Stimulated activated naive CD8-positive, alpha-beta T cell treated with anti-CD3 and anti-CD28 coated beads, Interleukin-15, amount 100 ng/mL, for 72 hours (primary cell): ENCODE measurements at regions not wholly inside any gene's neighbourhood (a gene's known extent, or its start where the extent isn't known, plus 50 kb on each side); places are given as distances from the start of the nearest gene placed in this dataset.

Experiments used
- ATAC-seq: fragments of 150-1000 bp; cut with Tn5 transposase; 2 replicates; pipeline ENCODE4 v1.10.0; 2021; ENCODE audit warnings: mild to moderate bottlenecking, moderate library complexity
- DNase-seq, 2 donors: peaks; one replicate each; pipeline ENCODE4 v3.0.0; 2021 to 2022
- H3K27ac Mint-ChIP-seq, 2 donors: one replicate each; pipeline ENCODE4 v1.8.0; 2022; ENCODE audit warnings: mild to moderate bottlenecking in 2 of 2, mixed read lengths in 2 of 2, moderate library complexity in 2 of 2
- H3K27me3 Mint-ChIP-seq: one replicate; pipeline ENCODE4 v1.8.0; 2022; ENCODE audit warnings: mixed read lengths
- H3K4me1 Mint-ChIP-seq: one replicate; pipeline ENCODE4 v1.8.0; 2022; ENCODE audit warnings: mild to moderate bottlenecking, mixed read lengths
- H3K4me3 Mint-ChIP-seq, 2 donors: one replicate each; pipeline ENCODE4 v1.8.0; 2022; ENCODE audit warnings: mild to moderate bottlenecking in 2 of 2, mixed read lengths in 2 of 2, moderate library complexity in 1 of 2
- H3K9me3 Mint-ChIP-seq, 2 donors: one replicate each; pipeline ENCODE4 v1.8.0; 2022; ENCODE audit warnings: mixed read lengths in 2 of 2

DNA sequence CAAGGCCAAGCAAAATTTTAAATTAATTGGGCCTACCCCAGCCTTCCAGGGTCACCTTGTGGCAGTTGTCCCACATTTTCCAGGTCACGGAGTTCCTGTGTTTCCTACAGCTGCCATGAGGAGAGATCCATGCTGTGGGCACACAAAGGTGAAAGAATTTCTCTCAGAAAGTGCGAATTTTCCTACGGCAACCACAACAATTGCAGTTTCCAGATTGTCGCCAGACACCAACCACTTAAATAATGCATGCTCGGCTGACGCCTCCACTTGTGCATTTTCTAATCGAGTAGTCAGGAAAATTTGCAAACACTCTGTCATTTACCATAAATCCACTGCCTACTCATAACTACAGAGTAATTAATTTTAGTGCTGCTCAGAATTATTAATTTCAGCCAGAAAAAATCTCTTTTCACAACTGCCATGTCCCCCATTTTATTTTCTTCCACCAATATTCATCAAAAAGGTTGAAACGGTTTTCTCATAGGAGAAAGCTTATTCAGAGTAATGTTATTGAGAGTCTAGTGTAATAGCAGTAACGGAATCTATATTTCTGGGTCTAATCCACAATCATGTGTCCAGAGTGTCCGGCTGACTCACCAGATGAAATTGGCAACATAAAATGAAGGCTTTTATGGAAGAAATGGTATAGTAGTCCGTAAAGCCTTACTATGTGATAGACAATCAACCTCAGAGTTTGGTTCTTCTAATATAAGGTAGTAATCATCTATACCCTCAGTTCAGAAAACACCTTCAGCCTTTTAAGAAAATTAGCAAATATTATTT lies 389.8 kb downstream of the NR2F1-AS1 start:
- DNase-seq = no peak
- H3K27me3 Mint-ChIP-seq = no peaks in the 10 kb centered on the region
- H3K9me3 Mint-ChIP-seq = no peaks in the 10 kb centered on the region
- H3K27ac Mint-ChIP-seq = no peak overlapping the region
- no peak for ATAC-seq
- no peak overlapping the region for H3K4me3 Mint-ChIP-seq
- H3K4me1 Mint-ChIP-seq = no peaks in the 10 kb centered on the region

- Mint-ChIP-seq H3K9me3 (no peaks in the 10 kb centered on the region), H3K4me1 (no peaks in the 10 kb centered on the region), H3K27me3 (no peaks in the 10 kb centered on the region), H3K27ac (no peak overlapping the region), H3K4me3 (no peak overlapping the region)
- DNase-seq (no peak), ATAC-seq (no peak)
Observed at GRCh38 chr5:93189707-93190120, 391.3 kb downstream of the NR2F1-AS1 start.

DNA sequence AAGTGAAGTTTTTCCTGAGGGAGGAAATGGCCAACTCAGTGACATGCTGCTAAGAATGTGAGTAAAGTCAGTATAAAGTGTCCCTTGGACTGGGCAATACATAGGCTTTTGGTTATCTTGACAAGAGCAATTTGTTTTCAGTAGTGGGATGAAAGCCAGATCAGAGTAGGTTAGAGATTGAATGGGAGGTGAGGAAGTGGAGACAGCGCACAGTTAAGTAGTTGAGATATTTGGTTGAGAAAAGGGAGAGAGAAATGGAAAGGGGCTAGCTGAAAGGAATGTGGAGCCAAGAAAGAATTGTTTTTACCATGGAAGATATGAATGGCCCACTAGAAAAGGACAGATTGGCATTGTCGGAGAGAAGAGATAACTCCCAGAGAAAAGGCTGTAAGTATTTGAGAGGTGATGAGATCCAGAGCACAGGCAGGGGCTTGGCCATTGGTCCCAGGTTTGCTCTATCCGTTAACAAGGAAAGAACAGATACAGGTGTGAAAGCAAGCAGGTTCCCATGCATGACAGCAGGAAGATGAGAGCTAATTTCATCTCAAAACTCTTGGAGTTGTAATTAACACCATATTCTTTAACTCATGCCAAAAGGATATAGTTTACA lies 392.0 kb downstream of the NR2F1-AS1 start:
- Mint-ChIP-seq H3K27me3 (no peaks in the 10 kb centered on the region), H3K4me3 (no peak overlapping the region), H3K27ac (no peak overlapping the region), H3K4me1 (no peaks in the 10 kb centered on the region), H3K9me3 (no peaks in the 10 kb centered on the region)
- DNase-seq (no peak), ATAC-seq (no peak)

DNA sequence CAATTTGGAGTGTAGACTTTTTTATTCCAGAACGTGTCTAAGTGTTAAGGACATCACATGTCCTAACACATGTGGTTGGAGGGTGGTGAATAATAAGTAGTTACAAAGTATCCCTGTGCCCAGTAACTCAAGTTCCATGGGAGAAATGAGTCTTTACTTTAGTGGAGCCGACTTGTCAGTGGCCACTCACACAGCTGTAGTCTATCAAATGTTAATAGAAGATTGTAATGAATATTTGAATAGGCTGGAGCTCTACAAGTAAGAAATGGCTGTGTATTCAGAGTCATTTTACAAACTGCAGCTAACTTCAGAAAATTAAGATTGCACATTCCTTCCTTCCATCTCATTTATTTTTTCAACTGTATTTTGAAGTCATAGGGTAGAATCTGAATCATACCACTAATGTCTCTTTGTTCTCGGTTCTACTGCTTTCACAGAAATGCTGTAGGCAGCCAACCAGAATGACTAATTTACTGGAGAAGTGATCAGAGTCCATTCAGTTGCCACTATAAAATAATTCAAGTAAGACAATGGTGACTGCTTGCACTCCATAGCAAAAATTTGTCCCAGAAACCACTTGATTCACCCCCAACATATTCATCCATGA lies 394.8 kb downstream of the NR2F1-AS1 start:
- ATAC-seq (no peak), DNase-seq (no peak)
- no peak overlapping the region for H3K4me3 Mint-ChIP-seq
- H3K9me3 Mint-ChIP-seq = no peaks in the 10 kb centered on the region
- no peaks in the 10 kb centered on the region for H3K27me3 Mint-ChIP-seq
- H3K27ac Mint-ChIP-seq = no peak overlapping the region
- no peaks in the 10 kb centered on the region for H3K4me1 Mint-ChIP-seq

GRCh38 chr5:93184041-93184440 lies 397.0 kb downstream of the NR2F1-AS1 start:
- DNase-seq (no peak), ATAC-seq (no peak)
- H3K4me1 Mint-ChIP-seq = no peaks in the 10 kb centered on the region
- H3K27ac Mint-ChIP-seq = no peak overlapping the region
- H3K9me3 Mint-ChIP-seq = no peaks in the 10 kb centered on the region
- H3K4me3 Mint-ChIP-seq = no peak overlapping the region
- no peaks in the 10 kb centered on the region for H3K27me3 Mint-ChIP-seq

GRCh38 chr5:93179466-93179865 lies 401.6 kb downstream of the NR2F1-AS1 start:
- no peaks in the 10 kb centered on the region for H3K27me3 Mint-ChIP-seq
- no peak overlapping the region for H3K27ac Mint-ChIP-seq
- peaks cover 0 to 6% of the 10 kb centered on the region in 2 donors for H3K9me3 Mint-ChIP-seq
- DNase-seq = no peak
- H3K4me1 Mint-ChIP-seq = no peaks in the 10 kb centered on the region
- no peak for ATAC-seq
- no peak overlapping the region for H3K4me3 Mint-ChIP-seq

- Mint-ChIP-seq H3K4me3 (no peak overlapping the region), H3K4me1 (no peaks in the 10 kb centered on the region), H3K27me3 (no peaks in the 10 kb centered on the region)
Observed at GRCh38 chr5:93174930-93175329, 406.1 kb downstream of the NR2F1-AS1 start.

GRCh38 chr5:93165559-93165958 lies 415.5 kb downstream of the NR2F1-AS1 start:
- H3K27ac Mint-ChIP-seq = no peak overlapping the region
- H3K9me3 Mint-ChIP-seq = peaks cover 0 to 20% of the 10 kb centered on the region in 2 donors
- H3K4me3 Mint-ChIP-seq = no peak overlapping the region
- DNase-seq (no peak), ATAC-seq (no peak)
- H3K4me1 Mint-ChIP-seq = no peaks in the 10 kb centered on the region
- no peaks in the 10 kb centered on the region for H3K27me3 Mint-ChIP-seq

More at GRCh38 chr5:93174930-93175329, 406.1 kb downstream of the NR2F1-AS1 start:
- DNase-seq = no peak
- H3K9me3 Mint-ChIP-seq = peaks cover 5 to 9% of the 10 kb centered on the region in 2 donors
- no peak for ATAC-seq
- no peak overlapping the region for H3K27ac Mint-ChIP-seq

DNA sequence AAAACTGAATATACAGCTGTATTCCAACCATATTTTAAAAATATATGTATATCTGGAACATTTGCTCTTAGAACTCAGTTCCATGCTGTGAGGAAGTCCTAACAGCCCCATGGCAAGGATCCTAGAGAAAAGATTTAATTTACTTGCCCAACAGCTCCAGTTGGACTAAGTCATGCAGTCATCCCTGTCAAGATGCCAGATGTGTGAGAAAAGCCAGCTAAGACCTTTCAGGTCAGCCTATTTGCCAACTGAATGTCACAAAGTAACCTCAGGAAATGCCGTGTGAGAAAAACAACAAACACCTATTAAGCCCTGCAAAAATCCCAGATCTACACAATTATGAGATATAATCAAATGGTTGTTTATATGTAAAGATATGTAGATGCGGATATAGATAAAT lies 416.3 kb downstream of the NR2F1-AS1 start:
- DNase-seq (no peak), ATAC-seq (no peak)
- Mint-ChIP-seq H3K27ac (no peak overlapping the region), H3K4me3 (no peak overlapping the region), H3K9me3 (peaks cover 0 to 14% of the 10 kb centered on the region in 2 donors), H3K27me3 (no peaks in the 10 kb centered on the region), H3K4me1 (no peaks in the 10 kb centered on the region)

GRCh38 chr5:93163010-93163663 lies 417.9 kb downstream of the NR2F1-AS1 start:
- DNase-seq = no peak
- Mint-ChIP-seq H3K9me3 (peaks cover 0 to 6% of the 10 kb centered on the region in 2 donors), H3K4me3 (no peak overlapping the region), H3K27ac (no peak overlapping the region), H3K27me3 (no peaks in the 10 kb centered on the region), H3K4me1 (no peaks in the 10 kb centered on the region)
- ATAC-seq = no peak

- Mint-ChIP-seq H3K9me3 (peaks cover 0 to 6% of the 10 kb centered on the region in 2 donors), H3K4me3 (no peak overlapping the region), H3K4me1 (no peaks in the 10 kb centered on the region), H3K27me3 (no peaks in the 10 kb centered on the region), H3K27ac (no peak overlapping the region)
- ATAC-seq (no peak), DNase-seq (no peak)
Observed at GRCh38 chr5:93161661-93162654, 419.1 kb downstream of the NR2F1-AS1 start.

- Mint-ChIP-seq H3K27me3 (no peaks in the 10 kb centered on the region), H3K4me3 (no peak overlapping the region), H3K4me1 (no peaks in the 10 kb centered on the region), H3K9me3 (no peaks in the 10 kb centered on the region), H3K27ac (peak overlapping the region in 1 of 2 donors; percentile 71)
- ATAC-seq = no peak
- DNase-seq = no peak
Observed at GRCh38 chr5:93158841-93159240, 422.2 kb downstream of the NR2F1-AS1 start.

GRCh38 chr5:93156566-93156965 lies 424.5 kb downstream of the NR2F1-AS1 start:
- no peak for ATAC-seq
- H3K9me3 Mint-ChIP-seq = no peaks in the 10 kb centered on the region
- DNase-seq = no peak
- H3K27me3 Mint-ChIP-seq = no peaks in the 10 kb centered on the region
- H3K27ac Mint-ChIP-seq = no peak overlapping the region
- no peak overlapping the region for H3K4me3 Mint-ChIP-seq
- H3K4me1 Mint-ChIP-seq = no peaks in the 10 kb centered on the region

- Mint-ChIP-seq H3K9me3 (no peaks in the 10 kb centered on the region), H3K4me3 (no peak overlapping the region), H3K27ac (no peak overlapping the region), H3K27me3 (no peaks in the 10 kb centered on the region), H3K4me1 (no peaks in the 10 kb centered on the region)
- ATAC-seq (no peak), DNase-seq (no peak)
Observed at GRCh38 chr5:93154535-93154934, 426.5 kb downstream of the NR2F1-AS1 start.

- no peak for DNase-seq
- H3K27me3 Mint-ChIP-seq = no peaks in the 10 kb centered on the region
- no peak overlapping the region for H3K27ac Mint-ChIP-seq
- no peak overlapping the region for H3K4me3 Mint-ChIP-seq
- H3K9me3 Mint-ChIP-seq = no peaks in the 10 kb centered on the region
- no peak for ATAC-seq
- H3K4me1 Mint-ChIP-seq = no peaks in the 10 kb centered on the region
Observed at GRCh38 chr5:93153461-93153860, 427.6 kb downstream of the NR2F1-AS1 start.
